Glomerular visceral epithelial cell (primary cell): ENCODE measurements at regions not wholly inside any gene's neighbourhood (a gene's known extent, or its start where the extent isn't known, plus 50 kb on each side); places are given as distances from the start of the nearest gene placed in this dataset.
A peak's percentile ranks its signal among the peaks of the same experiment; 100 is the strongest.
"Not testable (repeated sequence)": the region's sequence is repeated elsewhere in the genome, so short reads cannot be mapped to it uniquely, and the experiment has no call there.

ENCODE experiments used
- DNase-seq: peaks from one replicate; pipeline ENCODE4 v3.0.0-alpha.2; 2016; ENCODE audit errors: extremely low spot score

DNA sequence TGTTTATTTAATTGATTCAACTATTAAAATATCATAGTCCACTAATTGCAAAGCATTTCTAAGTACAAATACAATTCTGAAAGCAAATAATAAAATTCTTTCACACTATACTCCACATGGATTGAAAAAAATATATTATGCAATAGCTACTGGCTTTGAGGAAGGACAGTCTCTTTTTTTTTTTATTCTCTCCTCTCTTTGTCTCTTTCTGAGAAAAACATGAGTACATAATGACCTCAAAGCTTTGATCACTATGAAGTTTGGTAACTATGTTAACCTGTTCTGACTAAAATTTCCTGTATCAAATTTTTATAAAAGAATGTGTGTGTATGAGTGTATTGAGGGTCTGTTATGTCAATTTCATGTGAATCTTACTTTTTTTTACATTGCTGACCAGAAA lies 96.2 kb downstream of the RGS2 start:
- DNase-seq: no peak

DNA sequence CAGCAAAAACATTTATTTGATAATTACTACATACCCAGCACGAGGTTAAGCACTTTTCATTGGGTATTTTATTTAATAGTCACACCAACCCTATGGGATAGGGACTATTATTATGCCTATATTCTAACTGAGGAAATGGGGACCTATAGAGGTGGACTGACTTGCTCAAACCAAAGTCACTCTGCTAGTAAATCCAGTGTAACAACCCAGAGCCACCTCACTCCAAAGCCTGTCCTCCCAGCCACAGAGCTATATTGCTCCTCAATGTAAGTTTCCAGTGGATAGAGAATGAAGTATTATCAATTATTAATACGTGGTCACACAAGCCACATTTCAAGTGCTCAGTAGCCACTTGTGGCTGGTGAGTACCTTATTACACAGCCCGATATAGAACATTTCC lies 97.5 kb downstream of the RGS2 start:
- DNase-seq: no peak

DNA sequence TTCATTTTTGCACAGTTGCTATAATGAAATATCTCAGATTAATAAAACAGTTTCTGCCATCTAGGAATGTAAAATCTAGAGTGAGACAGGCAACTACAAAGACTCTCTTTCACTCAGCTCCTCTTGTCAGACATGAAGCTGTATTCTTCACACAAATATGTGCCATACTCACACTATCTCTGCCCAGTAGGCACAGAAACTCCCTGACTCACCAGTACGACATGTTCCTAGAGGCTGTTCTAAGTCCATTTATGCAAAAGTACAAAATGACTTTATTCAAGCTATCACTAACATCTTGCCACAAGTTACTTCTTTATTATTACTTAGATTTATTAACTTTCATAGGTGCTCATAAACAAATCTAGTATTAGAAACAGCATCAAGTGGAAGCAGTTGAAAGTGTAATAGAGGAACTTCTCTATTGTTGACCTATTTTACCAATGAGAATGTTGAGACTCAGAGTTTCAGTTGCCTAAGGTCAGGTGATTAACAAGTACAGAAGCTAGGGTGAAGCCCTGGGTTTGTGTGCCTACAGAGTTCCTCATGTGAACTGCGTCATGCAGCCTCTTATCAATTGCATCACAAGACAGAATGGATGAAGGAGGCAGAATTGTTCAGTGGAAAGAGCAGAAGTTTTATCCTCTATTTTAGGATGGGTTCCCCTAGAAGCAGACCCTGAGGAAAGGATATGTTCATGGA lies 98.9 kb downstream of the RGS2 start:
- DNase-seq: no peak

DNA sequence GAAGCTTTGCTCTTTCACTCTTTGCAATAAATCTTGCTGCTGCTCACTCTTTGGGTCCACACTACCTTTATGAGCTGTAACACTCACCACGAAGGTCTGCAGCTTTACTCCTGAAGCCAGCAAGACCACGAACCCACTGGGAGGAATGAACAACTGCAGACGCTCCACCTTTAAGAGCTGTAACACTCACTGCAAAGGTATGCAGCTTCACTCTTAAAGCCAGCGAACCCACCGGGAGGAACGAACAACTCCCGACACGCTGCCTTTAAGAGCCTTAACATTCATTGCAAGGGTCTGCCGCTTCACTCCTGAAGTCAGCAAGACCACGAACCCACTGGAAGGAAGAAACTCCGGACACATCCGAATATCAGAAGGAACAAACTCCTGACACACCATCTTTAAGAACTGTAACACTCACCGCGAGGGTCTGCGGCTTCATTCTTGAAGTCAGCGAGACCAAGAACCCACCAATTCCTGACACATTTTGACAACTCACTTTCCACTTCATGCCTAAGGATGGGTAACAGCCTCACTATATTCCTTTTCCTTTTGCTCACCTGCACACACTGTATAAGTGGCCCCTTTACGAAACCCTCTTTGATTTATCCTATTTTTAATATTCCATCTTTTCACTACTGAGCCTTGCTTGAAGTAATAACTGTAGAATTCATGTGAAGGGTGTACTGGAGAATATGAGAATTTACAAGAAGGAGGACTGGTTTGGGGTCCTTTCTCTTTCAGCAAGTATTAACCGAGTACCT lies 103.2 kb downstream of the RGS2 start:
- DNase-seq: not testable (repeated sequence)

DNA sequence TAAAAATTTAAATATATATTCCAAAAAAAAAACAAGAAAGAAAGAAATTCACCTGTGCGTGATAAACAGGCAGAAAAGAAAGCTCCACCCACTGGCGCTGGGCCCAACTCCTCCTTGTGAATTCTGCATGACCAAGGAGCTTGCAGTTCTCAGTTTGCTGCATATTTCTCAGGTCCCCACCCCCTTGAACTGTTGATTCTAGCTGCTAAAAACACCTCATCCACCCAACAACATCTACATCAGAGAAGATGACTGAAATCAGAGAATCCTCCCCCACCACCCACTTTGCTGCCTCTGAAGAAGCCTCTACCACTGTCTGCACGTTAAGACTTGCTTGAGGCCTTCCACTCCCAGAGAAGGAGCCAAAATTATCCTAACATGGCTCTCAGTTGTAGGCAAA lies 104.8 kb downstream of the RGS2 start:
- DNase-seq: no peak

DNA sequence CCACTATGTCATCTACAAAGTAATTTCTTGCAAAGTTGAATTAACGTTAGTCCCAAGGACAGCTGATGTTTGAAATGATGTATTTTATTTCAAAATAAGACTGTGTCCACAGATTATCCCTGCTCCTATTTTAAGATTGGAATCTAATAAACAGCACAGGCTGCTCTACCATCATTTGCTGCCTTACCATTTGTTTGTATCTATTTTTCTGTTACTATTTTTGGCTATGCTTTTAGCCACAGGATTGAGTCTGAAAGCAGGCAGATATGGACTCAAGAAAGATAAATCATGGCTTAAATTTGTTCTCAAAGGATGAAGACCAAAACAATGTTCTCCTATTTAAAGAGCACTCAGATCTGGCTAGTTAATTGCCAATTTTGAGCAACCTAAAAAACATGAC lies 105.3 kb downstream of the RGS2 start:
- DNase-seq: no peak

DNA sequence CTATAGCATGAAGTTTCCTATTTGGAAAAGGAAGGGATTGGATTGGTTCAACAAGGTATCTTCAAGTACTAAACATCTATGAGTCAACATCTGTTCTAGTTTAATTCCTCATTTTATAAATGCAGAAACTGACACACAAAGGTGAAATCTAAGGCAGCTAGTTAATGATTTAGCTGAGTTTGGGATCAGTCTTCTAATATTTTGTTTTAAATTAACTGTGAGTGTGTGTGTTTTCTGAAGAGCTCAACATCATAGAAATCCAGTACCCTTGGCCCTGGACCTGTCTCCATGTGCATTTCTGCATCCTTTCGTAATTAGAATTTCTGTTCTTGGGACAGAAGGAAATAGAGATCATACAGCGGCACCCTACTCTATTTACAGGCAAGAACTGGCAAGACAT lies 105.9 kb downstream of the RGS2 start:
- peak; percentile 3 for DNase-seq

DNA sequence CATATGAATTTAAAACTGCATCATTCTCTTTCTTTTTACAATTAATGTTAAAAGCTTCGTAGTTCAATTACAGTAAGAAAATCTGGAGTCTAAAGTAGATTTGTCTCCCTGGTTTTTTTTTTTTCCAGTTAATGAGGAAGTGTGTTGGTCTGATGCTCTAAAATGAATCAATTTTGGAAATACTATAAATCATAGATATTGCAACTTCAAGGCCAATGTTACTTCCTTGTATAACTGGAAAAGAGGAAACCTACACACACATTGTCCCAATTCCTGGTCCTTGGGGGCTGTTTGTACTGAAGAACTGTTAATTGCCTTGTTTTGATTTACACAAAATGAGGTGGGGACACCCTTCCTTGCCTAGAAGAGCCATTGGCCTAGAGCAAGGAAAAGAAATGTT lies 107.2 kb downstream of the RGS2 start:
- DNase-seq: no peak

DNA sequence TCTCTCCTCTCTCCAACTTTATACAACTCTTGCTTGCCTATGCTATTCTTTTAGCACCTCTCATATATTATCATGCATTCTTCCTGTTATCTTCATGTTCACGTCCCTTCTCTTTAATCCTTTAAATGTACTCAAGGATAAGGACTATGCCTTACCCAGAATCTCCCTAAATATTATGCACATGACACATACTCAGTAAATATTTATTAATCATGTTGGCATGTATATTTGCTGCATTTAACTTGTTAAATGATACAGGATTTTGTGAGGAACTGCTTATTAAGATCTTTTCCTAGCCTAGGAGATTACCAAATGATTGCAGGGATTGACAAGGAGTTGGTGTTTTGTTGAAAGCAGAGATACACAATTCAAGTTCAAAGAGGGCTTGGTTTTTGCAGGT lies 109.4 kb downstream of the RGS2 start:
- no peak for DNase-seq

DNA sequence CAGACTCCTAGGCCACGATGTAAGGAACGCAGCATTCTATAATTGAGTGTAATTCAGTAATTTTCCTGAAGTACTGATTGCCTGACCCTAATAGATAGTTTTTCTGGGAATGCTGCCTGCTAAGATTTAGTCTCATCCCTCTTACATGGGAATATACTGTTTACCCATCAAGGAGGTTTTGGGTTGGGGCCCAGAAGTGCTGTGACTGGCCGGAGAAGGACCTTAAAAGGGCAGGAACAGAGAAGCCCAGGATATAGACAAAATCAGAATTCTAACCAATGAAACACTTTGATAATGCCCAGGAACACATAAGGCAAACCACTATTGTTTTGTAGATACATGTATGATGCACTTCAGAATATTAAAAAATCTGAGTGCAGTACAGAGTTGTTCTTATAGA lies 111.6 kb downstream of the RGS2 start:
- no peak for DNase-seq

DNA sequence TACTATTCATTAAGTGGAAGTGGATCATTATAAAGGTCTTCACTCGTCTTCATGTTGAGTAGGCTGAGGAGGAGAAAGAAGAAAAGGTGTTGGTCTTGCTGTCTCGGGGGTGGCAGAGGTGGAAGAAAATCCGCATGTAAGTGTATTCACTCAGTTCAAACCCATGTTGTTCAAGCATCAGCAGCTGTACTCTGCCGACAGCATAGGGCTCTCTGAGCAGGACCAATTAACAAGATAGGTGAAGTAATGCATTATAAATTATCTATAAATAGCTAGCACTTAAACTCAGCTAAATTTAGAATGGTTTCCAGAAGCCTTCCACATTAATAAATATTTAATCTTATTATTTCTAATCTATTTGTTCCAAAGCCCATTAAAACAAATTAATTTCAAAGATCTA lies 116.8 kb downstream of the RGS2 start:
- no peak for DNase-seq

DNA sequence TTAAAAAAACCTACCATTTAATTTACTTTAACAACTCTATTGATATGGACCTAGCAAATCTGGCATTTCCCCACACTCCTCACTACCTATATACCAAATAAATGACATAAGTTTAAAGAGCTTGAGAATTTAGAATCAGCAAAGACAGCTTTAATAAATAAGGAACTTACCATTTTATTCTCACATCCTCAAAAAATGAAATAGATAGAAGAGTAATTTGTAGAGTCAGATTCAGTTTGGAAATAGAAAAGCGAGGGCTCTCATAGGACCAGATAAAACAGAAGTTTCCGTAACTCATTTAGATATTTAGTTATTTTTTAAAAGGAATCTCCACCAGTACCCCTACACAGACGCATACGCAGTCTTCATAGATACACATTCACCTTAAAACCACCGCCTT lies 117.9 kb downstream of the RGS2 start:
- DNase-seq: no peak

DNA sequence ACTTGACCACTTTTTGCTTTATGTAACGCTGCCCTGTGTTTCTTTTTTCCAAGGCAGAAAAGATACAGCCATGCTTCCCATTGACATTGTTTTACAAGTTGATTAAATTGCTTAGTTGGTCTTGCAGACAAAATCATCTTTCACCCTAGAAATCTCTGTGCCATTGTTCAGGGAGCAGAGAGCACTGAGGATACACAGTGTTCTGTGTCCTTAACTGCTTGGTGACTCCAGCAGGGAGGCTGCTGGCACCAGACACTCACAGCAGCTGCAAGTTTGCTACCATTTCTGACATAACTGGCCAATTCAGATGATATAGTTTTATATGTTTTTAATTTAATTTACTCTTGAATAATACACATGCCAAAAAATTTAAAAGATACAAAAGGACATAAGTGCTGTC lies 118.7 kb downstream of the RGS2 start:
- DNase-seq: no peak

DNA sequence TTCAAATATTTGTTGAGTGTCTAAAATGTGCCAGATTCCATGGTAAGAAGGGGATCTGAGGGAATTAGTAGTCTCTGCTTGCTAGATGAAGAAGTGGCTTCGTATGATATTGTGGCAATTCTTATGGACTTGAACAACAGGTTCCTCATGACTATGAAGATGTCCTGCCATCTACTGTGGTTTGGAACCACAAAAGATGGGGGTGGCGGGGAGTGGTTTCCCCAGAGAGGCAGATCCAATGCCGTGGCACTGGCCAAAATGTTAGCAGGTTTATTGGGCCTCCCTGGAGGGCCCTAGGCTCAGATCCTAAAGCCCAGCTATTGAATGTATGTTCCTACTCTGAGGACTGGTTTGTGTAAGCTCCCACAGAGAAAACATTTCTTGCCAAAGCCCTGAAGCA lies 120.8 kb downstream of the RGS2 start:
- no peak for DNase-seq

DNA sequence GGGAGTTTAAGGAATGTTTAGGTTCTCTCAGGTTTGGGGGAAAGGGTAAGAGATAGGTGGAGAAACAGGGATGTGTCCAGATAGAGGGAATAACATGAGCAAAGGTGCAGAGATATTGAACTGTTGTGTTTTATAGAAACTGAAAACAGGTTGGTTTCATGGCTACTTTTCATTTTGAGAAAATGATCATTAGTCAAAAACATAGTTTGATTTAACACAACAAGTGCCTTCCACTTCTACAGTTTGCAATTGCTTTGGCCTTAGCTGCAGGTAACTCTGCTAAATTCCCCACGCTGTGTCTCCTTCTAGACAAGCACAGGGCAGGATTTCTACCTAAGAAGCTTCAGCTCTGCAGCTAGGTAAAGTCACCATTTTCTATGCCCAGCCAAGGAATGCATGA lies 124.9 kb downstream of the RGS2 start:
- no peak for DNase-seq

DNA sequence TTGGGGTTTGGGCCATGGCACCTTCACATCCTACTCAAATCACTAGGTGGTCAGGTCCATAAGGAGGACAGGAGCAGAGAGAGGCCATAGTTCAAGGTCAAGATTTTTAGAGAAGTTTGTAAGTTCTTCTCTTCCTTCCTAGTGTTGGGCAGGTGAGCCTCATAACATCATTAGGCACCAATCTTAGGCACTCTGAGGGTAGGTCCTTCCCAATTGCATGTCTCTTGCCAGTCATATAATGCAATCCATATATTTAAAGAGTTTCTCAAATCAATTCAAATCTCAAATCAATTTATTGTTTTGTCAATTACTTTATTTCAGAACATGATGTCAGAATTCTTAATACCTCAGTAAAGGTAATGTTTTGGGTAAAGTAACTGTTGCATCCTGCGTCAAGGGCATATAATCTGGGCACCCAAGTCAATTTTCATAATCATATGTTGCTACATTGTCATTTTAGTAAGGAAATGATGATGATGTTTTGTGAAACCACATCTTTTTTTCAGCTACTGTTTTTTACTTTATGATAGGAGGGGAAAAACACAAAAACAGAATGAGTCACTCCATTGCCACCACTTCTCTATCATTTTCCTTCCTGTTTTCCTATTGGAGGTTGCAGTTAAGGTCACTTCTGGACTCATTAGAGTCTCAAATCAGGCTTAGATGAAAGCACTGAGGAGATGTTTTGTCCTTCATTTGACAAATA lies 122.7 kb downstream of the UCHL5 start:
- DNase-seq: no peak

DNA sequence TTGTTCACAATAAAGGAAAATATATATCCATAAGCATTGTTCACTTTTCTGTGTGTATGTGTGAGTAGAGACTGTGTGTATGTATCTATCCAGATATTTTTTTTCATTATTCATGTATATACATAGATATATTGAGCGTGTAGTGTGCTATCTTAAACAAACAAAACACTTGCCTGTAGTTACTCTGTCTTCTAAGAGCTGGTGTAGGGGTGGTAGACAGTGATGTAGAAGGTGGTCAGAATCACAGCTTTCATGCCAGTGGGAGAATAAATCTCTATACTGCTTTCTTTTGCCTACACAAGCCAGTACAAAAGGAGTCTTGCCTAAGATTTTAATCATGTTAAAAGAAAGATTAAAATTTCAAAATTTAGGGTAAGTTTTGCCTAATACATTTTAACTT lies 122.0 kb downstream of the UCHL5 start:
- DNase-seq: no peak

DNA sequence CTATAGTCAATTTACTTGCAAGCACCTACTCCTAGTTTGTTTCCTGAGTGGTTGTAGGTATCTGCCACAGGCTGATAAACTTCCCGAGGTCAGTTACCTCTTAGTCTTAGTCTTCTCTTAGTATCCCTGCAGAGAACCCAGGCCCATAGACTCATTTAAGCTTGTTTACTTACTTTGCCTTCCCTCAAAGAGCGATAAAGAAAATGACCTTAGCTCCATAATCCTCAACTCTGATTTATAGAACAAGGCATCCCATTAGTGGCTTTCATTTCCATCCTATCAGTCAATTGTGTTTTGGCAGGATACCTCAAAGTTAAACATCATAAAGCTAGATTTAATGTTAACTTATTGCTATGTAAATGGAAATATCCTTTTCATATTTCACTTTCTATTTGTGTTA lies 119.7 kb downstream of the UCHL5 start:
- no peak for DNase-seq

DNA sequence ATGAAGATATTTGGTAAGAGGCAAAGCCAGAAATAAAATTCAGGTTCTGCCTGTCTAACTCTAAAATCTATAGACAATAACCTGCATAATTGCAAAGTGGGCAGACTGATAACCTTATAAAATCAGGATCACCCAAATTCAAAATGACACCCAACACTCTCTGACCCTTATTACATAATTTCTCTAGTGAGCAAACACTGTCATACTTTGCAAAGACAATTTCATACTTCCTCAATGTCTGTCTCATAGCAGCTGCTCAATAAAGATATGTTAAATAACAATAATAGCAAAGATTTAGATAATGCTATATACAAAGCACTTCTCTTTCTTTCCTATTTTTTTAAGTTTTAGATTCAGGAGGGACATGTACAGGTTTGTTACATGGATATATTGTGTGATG lies 118.5 kb downstream of the UCHL5 start:
- no peak for DNase-seq

DNA sequence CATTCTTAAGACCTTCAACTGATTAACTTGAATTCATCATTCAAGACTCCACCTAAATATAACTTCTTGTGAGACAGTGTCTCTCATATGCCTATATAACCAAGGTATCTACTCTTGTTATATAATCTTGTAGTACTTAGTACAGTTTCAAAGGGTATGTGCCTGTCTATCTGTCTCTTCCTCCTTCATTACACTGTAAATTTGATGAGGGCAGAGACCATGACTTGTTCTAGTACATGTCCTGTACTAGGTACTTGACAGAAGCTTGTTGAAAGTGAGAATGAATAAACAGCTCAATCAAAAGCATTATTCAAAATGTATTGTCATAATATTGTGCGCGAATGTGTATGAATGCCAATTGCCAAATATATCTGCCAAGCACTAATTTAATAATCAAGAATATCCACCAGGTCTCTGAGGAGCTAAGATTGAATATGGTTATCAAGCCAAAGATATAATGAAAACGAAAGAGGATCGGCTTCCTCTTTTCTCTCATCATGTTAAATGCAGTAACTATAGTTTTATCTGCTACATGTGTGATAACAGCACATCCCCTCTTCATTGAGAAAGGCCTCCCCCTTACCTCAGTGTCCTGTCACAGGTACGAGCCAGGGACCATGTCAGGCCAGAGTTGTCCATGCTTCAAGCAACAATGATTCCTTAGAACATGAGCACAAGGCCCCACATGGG lies 117.3 kb downstream of the UCHL5 start:
- no peak for DNase-seq

DNA sequence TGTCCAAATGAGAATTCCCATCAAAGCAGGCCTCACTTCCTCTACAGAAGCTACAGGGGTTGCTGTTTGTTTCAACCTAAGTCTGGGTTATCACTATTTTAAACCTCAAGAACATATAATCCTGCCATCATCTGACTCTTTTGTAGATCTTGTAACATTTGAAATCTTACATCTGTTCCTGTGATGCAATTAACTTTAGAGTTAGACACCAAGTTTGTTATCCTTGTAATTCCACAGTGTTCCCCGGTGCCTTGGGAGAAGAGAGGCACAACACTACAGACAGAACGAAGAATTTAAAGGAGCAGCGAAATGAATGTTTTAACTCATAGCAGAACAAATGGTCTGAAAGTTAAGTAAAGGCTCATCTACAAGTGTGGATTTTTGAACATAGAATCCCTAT lies 116.1 kb downstream of the UCHL5 start:
- no peak for DNase-seq

DNA sequence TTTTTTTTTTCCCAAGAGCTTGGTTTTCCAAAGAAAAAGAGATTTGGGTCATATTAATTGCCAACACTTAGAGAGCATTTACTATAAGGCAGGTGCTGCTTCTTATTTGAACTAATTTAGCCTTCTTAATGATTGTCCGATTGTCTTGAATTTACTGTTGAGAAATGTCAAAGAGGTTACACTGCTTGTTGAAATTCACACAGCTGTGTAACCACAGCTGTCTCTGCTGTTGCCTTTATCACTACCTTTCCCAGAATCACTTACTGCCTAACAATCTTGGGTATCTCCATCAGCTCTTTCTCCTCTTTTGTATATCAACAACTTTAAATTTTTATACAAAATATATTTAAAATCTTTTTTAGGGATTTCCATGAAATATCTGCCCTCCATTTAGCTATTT lies 115.6 kb downstream of the UCHL5 start:
- DNase-seq: no peak
